Left ventricle myocardium inferior (tissue), 1 donor: ENCODE measurements at regions not wholly inside any gene's neighbourhood (a gene's known extent, or its start where the extent isn't known, plus 50 kb on each side); places are given as distances from the start of the nearest gene placed in this dataset.
"Not testable (repeated sequence)": the region's sequence is repeated elsewhere in the genome, so short reads cannot be mapped to it uniquely, and the experiment has no call there.

Experiments
- DNase-seq: peaks from one replicate; pipeline ENCODE4 v3.0.0-alpha.2; 2020
- H3K27ac ChIP-seq: fragments of 200-600 bp; replicated peaks from 2 replicates; pipeline ENCODE4 v1.8.0; 2021
- H3K27me3 ChIP-seq: fragments of 200-600 bp; 2 replicates; pipeline ENCODE4 v1.8.0; 2021; ENCODE audit warnings: low read depth
- H3K36me3 ChIP-seq: fragments of 200-600 bp; 2 replicates; pipeline ENCODE4 v1.8.0; 2021
- H3K4me1 ChIP-seq: fragments of 200-600 bp; 2 replicates; pipeline ENCODE4 v1.8.0; 2021
- H3K4me3 ChIP-seq: fragments of 200-600 bp; 2 replicates; pipeline ENCODE4 v1.8.0; 2021; ENCODE audit warnings: mild to moderate bottlenecking, moderate library complexity
- H3K9me3 ChIP-seq: fragments of 200-600 bp; replicated peaks from 2 replicates; pipeline ENCODE4 v1.8.0; 2021
- intact Hi-C: fragments of 100-400 bp; cut with micrococcal nuclease; formaldehyde crosslinking; loops from one replicate; pipeline ENCODE4 v1.11.0; 2022
- TF ChIP-seq, protein P1 (sequence below): fragments of 200-600 bp; IDR thresholded peaks from 2 replicates; pipeline ENCODE4 v1.8.0; 2021; ENCODE audit warnings: antibody characterized with exemption, mild to moderate bottlenecking, borderline replicate concordance
- donor health status: DM: no; HTN: yes; CAD: no; lungs with severe emphysema.

DNA sequence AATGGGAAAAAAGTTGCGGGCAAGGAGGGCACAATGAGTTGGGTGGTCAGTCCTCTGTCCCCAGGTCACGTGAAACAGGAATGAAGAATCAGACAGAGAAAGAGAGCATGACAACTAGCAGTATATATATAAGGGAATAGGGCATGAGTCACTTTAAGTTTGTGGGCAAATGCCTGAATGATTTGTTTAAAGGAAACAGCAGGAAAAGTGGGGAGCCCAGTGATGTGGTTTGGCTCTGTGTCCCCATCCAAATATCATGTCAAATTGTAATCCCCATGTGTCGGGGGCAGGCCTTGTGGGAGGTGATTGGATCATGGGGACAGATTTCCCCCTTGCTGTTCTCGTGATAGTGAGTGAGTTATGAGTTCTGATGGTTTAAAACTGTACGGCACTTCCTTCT lies 195.3 kb upstream of the IGF1 start:
- H3K4me1 ChIP-seq, result no peaks in the 10 kb centered on the region
- no peak overlapping the region for H3K27ac ChIP-seq
- H3K36me3 ChIP-seq, result no peaks in the 10 kb centered on the region
- no peaks in the 10 kb centered on the region for H3K27me3 ChIP-seq
- TF ChIP-seq, protein P1, sequence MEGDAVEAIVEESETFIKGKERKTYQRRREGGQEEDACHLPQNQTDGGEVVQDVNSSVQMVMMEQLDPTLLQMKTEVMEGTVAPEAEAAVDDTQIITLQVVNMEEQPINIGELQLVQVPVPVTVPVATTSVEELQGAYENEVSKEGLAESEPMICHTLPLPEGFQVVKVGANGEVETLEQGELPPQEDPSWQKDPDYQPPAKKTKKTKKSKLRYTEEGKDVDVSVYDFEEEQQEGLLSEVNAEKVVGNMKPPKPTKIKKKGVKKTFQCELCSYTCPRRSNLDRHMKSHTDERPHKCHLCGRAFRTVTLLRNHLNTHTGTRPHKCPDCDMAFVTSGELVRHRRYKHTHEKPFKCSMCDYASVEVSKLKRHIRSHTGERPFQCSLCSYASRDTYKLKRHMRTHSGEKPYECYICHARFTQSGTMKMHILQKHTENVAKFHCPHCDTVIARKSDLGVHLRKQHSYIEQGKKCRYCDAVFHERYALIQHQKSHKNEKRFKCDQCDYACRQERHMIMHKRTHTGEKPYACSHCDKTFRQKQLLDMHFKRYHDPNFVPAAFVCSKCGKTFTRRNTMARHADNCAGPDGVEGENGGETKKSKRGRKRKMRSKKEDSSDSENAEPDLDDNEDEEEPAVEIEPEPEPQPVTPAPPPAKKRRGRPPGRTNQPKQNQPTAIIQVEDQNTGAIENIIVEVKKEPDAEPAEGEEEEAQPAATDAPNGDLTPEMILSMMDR, result no peak
- H3K4me3 ChIP-seq, result no peak overlapping the region
- H3K9me3 ChIP-seq, result peaks cover 46% of the 10 kb centered on the region
- intact Hi-C loops, result no loop called here
- DNase-seq, result no peak

DNA sequence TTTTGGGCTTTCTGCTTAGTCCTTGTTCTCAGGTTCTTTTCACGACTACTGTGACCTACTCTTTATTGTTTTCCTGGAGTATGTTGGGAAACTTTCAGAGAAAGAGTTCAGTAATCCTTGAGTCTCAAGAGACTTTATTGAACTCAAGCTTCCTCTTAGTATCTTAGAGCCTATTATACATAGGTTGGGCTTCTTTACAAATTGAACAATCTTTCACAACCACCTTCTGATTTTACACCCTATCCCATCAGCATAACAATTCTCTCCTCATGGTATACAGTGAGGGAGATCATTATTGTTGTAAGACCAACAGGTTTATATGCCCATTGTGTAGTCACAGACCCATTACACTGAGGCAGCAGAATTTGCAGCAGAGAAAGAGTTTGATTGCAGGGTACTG lies 193.2 kb upstream of the IGF1 start:
- no peak for DNase-seq
- Histone ChIP-seq H3K4me1 (no peaks in the 10 kb centered on the region), H3K4me3 (no peak overlapping the region), H3K9me3 (peaks cover 36% of the 10 kb centered on the region), H3K27me3 (no peaks in the 10 kb centered on the region), H3K27ac (no peak overlapping the region), H3K36me3 (no peaks in the 10 kb centered on the region)
- intact Hi-C loops, result no loop called here
- TF ChIP-seq, protein P1, result no peak

DNA sequence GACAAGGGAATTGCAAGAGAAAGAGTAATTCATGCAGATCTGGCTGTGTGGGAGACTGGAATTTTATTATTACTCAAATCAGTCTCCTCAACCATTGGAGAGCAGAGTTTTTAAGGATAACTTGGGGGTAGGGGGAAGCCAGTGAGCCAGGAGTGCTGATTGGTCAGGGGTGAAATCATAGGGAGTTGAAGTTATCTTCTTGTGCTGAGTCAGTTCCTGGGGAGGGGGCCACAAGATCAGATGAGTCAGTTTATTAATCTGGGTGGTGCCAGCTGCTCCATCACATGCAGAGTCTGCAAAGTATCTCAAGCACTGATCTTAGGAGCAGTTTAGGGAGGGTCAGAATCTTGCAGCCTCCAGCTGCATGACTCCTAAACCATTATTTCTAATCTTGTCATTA lies 191.8 kb upstream of the IGF1 start:
- DNase-seq, result not testable (repeated sequence)

DNA sequence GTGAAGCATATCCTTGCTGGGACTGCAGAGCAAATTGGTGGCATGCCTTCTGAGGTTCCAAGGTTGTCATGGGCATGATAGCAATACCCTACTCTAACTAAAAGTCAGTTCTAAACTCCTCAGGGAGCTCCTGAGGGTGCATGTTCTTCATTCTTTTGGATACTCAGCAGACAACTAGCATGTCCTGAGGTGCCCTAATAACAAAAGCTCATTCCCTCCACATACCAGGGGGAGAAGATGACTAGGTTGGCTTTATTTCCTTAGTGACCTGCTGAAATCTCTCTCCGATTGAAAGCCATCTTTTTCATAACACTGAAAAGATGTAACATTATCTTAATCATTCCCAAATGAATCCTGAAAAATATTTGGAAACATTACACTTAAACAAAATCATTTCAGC lies 188.7 kb upstream of the IGF1 start:
- Histone ChIP-seq H3K27ac (no peak overlapping the region), H3K4me3 (no peak overlapping the region), H3K9me3 (peaks cover 19% of the 10 kb centered on the region), H3K4me1 (no peaks in the 10 kb centered on the region), H3K36me3 (no peaks in the 10 kb centered on the region), H3K27me3 (no peaks in the 10 kb centered on the region)
- DNase-seq, result no peak
- intact Hi-C loops, result no loop called here
- TF ChIP-seq, protein P1, result no peak

More for the DNA sequence above, 191.8 kb upstream of the IGF1 start:
- H3K36me3 ChIP-seq, H3K27ac ChIP-seq, H3K27me3 ChIP-seq, intact Hi-C loops, H3K4me3 ChIP-seq, H3K4me1 ChIP-seq: not testable (repeated sequence)
- peaks cover 33% of the 10 kb centered on the region for H3K9me3 ChIP-seq

DNA sequence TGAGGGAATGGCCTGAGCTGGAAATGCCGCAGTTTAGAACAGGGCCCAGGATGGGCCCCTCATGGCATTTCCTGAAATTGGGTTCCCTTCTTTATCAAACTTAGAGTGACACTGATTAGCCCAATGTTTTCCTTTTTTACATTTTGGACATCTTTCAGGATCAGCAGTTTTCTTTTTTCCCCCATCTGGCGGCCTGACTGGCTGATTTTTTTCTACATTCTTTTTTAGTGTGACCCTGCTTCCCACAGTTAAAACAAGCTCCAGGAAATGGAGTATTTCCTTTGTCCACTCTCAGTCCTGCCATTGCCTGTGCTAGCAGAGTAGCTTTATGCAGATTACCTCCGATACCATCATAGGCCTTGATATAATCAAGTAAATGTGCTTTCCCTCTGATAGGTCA lies 185.8 kb upstream of the IGF1 start:
- H3K9me3 ChIP-seq, H3K27me3 ChIP-seq, DNase-seq, H3K4me3 ChIP-seq, H3K36me3 ChIP-seq, intact Hi-C loops, H3K27ac ChIP-seq, H3K4me1 ChIP-seq: not testable (repeated sequence)

DNA sequence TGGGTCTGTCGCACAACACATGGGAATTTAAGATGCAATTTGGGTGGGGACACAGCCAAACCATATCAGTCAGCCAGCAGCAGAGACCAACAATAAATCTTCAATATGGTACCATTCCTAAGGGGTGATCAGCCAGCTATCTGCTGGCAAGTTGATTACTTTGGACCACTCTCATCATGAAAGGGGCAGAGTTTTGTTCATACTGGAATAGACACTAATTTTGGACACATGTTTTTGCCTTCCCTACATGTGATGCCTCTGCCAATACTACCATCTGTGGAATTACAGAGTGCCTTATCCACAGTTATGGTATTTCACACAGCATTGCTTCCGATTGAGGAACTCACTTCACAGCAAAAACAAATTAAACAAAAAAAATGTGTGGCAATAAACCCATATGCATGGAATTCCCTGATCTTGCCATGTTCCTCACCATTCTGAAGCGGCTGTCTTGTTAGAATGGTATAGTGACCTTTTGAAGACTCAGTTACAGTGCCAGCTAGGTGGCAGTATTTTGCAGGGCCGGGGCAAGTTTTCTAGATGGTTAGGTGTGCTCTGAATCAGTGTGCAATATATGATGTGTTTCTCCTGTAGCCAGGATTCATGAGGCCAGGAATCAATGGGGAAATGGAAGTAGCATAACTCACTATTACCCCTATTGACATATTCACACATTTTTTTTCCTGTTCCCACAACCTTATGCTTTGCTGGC lies 179.0 kb upstream of the IGF1 start:
- H3K4me1 ChIP-seq, result no peaks in the 10 kb centered on the region
- intact Hi-C loops, result no loop called here
- H3K27ac ChIP-seq, result no peak overlapping the region
- H3K27me3 ChIP-seq, result no peaks in the 10 kb centered on the region
- no peak overlapping the region for H3K4me3 ChIP-seq
- no peak for DNase-seq
- TF ChIP-seq, protein P1, result no peak
- H3K36me3 ChIP-seq, result no peaks in the 10 kb centered on the region
- peaks cover 15% of the 10 kb centered on the region for H3K9me3 ChIP-seq
